OCI-M2 (cell line): ENCODE measurements at regions not wholly inside any gene's neighbourhood (a gene's known extent, or its start where the extent isn't known, plus 50 kb on each side); places are given as distances from the start of the nearest gene placed in this dataset.

Experiments used
- DNase-seq: peaks from one replicate; lab custom pipeline; 2025; ENCODE audit not compliant: unreplicated experiment; lab: John Stamatoyannopoulos, UW

DNA sequence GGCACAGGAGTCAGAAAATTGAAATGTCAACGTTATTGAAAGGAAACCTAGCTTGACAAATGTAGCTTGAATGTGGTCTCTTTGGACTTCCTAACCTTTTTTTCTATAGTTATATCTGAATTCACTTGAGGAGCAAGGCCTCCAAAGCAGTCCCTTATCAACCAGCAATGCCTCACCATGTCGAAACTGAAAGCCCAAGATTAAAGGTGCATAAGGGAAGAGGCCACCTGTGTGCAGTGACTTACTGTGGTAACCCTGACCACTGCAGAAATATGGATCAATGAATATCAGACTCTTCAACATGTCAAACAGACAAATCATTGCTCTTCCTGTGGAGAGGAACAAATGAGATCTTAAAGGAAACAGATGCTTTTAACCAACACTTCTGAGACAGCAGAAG is 95.0 kb upstream of the GIMD1 start:
- DNase-seq, result no peak

DNA sequence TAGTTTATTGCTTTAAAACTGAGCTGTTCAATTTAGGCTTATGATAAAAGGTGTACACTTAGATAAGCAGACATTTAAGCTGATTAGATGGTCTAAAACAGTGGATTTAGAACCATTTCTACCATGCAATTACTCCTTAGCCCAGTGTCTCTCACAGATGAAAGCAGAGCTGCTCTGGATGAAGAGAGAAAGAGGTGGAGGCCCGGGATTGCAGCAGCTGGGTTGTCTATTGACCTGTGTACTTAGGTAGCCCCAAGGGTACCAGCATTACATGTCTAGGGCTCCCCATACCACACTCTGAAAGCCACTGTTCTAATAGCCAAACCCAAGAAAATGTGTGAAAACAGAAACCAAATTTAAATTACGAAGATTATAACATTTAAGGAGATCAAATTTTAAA is 86.0 kb upstream of the GIMD1 start:
- DNase-seq, result no peak

DNA sequence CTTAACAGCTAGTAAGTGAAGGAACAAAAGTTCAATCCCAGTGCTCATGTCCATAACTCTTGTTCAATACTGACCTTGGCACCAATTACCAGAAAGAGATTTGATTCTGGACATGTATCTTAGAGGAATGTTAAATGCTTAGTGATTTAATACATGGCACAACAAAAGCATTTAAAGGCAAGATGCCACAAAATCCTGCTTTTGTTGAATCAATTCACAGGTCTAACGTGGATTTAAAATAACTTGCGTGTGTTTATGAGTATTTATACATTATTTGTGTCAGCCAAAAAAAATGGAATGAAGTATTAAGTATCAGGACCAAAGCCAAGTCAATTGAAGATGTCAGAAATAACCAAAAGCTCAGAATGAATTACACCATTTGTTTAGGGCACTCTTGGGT is 85.4 kb upstream of the GIMD1 start:
- no peak for DNase-seq

DNA sequence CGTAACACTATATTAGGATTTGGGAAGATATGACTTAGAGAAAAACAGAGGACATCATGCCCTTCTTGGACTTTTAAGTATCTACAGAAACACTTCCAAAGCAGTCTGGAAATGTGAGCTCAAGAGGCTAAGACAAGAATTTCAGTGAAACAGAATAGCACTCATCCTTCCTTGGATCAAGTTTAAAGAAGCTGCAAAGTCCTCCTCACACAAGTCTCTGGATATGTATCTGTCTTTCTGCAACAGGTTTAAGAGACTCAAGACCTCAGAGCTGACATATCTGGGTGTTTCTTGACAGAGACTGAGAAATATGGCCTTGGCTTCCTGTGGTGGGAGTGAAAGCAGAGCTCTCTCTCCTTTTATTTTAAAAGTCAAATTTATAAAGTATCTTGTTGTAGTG is 82.5 kb upstream of the GIMD1 start:
- DNase-seq, result no peak

DNA sequence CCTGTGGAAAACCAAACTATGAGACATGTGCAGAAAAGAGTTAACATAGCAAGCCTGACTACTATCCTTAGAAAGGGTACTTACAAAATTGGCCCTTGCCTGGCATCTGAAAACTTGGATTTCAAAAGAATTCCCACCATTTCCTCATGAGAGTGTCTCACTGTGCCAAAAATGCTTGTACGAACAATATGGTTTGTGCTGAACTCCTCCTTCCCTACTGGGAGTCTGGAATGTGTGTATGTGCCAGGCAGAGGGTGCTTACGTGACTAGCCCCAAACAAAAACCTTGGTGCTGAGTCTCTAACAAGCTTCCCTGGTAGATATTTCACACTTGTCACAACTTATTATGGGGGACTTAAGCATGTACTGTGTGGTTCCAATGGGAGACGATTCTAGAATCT is 81.7 kb upstream of the GIMD1 start:
- DNase-seq, result no peak

DNA sequence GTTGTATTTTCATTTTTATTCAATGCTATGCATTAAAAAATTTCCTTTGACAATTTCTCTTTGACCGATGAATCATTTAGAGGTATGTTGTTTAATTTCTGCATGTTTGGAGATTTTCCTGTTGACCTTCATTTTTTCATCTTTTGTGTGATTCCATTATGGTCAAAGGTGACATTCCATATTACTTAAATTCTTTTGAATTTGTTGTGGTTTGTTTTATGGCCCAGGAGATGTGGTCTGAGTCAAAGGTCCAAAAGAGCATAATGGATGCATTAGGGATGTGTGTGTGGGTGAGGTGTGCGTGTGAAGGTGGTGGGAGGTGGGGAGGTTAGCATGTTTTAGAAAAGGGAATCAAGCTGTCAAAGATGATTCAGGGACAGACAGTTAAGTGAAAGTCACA is 76.0 kb upstream of the GIMD1 start:
- DNase-seq, result no peak

DNA sequence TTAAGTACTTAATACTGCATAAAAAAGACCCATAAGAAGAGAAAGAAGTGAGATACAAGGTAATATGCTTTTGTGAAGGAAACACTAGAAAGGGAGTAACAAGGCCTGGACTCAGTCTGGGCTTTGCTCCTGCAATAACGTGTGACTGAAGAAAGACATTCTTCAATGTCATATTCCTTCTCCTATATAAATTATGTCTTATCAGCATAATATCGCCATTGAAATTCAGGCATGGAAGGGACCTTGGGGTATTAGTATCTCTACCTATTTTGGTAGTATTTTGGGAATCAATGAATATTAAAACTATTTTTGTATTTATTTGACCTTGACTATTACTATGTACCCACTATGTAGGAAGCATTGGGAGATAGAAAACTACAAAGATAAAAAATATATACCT is 62.2 kb upstream of the GIMD1 start:
- no peak for DNase-seq

DNA sequence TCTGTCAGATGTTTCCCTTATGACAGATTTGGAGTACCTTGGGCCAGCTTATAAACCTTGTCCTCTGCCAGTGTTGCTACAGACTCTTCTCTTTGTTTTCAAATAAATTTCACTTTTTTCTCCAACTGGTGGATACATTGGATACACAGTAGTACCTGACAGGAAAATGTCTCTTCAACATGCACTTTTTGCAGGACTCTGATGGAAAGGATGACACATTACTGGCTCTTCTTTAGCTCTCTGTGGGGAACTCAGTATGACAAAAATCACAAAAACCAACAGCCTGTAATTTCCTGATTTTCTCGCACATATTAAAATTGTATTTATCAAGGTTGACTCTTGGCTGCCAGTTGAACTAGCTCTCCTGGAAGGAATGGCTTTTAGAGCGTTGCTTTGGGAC is 61.3 kb upstream of the GIMD1 start:
- no peak for DNase-seq

DNA sequence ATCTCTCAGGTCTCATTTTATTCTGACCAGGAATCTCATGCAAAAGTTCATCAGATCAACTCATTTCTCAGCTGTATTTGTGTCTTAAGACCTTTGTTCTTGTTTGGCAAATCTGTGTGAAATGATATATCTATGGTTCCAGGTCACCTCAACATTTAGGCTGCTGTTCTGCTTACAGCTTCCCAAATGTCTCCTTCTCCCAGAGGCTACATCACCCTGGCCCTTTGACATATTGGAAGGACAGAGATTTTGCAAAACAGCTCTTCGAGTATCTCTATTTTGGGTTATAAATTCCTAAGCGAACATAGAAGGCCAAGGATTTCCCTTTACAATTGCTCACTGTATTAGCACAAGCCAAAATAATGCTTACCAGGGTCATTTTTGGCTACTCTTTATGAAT is 57.5 kb upstream of the GIMD1 start:
- no peak for DNase-seq

DNA sequence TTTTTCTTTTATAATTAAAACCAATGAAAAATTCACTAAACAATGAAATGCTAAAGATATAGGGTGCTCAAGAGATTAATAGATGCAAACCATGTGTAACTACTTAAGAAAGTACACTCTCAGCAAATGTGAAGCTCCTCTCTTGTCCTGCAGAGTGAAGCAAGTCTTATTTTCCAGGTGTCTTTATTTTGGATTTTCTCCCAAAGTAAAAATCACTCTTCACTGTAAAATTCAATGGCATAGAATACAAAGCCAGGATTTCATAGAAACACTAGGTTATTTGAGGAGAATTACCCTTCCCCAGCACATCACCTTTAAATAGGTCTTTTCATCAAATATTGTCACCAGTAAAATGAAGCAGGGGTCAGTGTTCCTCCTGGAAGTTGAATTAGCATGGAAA is 57.0 kb upstream of the GIMD1 start:
- DNase-seq, result no peak

DNA sequence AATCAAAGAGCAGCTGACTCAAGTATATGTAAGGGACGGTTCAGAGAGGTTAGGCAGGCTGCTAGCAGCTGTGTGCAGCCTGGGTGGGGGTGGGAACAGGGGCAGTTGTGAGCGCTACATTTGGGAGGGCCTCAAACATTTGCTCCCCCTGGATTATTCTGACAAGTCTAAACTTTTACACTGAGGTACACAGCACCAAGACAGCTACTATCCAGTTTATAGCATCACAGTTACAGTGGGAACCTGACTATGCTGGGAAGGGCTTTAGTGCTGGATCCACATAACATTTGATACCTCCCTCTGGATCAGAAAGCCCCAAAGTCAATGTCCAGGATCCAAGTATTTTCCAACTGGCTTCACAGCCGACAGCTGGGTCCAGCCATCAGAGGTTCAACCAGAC is 55.8 kb upstream of the GIMD1 start:
- no peak for DNase-seq

DNA sequence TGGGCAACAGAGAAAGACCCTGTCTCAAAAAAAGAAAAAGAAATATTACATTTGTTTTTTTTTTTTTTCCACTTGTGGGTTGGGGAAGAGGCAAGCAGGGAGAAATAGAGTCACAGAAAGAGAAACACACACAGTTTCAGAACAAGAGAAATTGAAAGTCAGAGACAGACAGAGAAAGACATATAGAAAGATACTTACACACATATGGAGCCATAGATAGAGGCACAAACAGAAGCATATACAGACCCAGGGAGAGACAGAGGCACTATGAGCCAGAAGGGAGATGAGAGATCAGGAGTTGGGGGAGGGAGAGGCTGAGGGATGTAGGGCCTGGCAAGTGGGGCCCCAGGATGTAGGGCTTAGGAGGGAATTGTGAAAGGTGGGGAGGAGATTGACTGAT is 55.2 kb upstream of the GIMD1 start:
- DNase-seq, result no peak

DNA sequence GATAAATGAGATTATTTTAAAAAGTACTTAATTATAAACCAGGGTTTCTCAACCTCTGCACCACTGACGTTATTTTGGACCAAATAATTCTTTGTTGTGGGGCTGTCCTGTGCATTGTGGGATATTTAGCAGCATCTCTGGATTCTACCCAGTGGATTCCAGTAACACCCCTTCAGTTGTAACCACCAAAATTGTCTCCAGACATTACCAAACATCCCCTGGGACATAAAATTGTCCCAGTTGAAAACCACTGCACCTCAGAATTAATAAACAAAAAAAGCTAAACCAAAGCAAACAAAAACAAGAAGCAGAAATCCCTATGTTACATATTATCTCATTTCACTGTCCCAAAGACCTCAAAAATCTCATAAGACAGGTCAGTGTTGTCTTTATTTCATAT is 54.2 kb upstream of the GIMD1 start:
- no peak for DNase-seq

DNA sequence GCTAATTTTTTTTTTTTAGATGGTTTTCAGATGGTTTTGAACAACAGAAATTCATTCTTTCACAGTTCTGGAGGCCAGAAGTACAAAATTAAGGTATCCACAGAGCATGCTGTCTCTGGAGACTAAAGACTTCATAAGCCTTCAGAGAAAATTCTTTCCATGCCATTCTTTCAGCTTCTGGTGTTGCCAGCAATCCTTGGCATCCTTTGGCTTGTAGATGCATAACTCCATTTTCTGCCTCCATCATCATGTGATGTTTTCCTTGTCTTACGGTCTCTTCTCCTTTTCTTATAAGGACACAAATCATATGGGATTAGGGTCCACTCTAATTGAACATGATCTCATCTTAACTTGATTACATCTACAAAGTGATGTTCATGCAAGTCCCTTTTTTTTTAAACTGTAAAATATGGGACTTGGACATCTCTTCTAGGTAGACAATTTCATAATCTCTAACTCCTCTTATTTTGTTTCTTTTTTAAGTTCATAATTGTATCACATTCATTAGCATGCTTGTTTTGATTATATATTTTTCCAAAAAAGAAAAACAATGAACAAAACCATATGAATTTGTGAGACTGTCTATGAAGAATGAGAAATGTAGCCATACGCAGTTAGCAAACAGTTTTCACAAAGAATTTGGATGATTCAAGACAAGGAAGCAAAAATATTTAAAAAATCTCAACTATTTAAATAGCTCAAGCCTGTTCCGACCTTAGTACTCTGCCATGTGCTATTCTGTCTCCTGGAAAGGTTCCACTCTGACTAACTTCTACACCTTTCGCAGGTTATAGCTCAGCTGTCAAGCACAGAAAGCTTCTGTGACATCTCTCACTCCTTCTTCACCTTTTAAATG is 53.1 kb upstream of the GIMD1 start:
- no peak for DNase-seq

DNA sequence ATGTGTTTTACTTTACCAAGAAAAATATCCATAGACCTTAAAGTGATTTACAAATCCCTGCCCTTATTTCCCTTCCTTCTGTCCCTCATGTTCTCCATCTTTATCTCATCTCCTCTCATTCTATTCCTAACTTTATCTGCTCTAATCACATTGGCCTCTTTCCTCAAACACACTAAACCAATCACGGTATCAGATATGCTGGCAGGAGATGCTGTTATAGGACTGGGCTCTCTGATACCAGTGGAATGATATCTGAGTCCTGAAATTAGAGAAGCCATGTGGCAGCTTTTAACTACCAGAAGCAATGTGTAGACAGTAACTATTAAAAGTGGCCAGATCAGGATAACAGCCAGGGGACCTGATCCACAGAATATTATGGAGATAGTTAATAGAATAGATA is 49.9 kb upstream of the GIMD1 start:
- DNase-seq, result no peak
